Activated CD4-positive, alpha-beta T cell treated with anti-CD3 and anti-CD28 coated beads, Interleukin-10, Interleukin-2, amounts not matched to agents 100 ng/mL and 50 ng/mL, durations not matched to agents 16 hours and 8 hours (primary cell): ENCODE measurements at regions not wholly inside any gene's neighbourhood (a gene's known extent, or its start where the extent isn't known, plus 50 kb on each side); places are given as distances from the start of the nearest gene placed in this dataset.

Experiments
- DNase-seq: peaks from one replicate; pipeline ENCODE4 v3.0.0-alpha.2; 2020

DNA sequence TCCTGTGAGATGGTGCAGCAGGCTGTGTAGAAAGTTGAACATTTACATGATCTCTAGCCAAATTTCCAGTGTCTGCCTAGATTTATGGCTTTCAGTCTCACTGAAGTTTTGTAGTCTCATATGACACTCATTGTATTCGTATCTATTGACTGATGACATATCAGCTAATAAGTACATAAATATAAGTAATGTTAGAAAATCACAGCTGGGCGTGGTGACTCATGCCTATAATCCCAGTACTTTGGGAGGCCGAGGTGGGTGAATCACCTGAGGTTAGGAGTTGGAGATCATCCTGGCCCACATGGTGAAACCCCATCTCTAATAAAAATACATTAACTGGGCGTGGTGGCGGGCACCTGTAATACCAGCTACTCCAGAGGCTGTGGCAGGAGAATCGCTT is 54.7 kb upstream of the HTR2A start:
- no peak for DNase-seq

DNA sequence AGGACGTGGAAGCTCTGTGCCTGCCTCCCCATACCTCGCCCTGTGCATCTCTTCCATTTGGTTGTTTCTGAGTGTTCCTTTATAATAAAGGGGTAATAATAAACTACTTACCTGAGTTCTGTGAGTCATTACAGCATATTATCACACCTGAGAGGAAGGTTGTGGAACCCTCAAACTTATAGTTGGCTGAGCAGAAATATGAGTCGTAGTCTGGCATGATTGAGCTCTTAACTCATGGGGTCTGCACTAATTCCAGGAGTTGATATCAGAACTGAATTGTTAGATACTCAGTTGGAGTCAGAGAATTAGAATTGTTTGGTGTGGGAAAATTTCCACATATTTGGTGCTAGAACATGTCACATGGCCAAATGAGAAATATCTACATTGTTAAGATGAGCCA is 52.4 kb upstream of the HTR2A start:
- DNase-seq = no peak

DNA sequence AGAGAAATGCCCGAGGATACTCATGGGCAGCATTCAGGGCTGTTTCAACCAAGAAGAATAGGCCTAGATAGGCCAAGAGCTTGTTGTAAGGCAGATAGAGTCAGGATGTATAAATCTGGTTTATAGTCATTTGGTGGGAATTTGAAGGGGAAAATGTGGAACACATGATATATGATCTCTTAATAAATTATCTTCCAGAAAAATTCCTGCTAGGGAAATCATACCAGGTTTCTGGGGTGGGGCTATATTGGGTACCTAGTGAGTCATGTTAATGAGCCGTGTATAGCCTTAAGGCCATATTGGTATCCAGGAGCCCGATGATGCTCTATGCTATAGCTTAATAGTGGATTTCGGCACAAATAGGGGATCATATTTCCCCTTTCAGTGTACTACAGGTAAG is 51.5 kb upstream of the HTR2A start:
- DNase-seq = no peak

DNA sequence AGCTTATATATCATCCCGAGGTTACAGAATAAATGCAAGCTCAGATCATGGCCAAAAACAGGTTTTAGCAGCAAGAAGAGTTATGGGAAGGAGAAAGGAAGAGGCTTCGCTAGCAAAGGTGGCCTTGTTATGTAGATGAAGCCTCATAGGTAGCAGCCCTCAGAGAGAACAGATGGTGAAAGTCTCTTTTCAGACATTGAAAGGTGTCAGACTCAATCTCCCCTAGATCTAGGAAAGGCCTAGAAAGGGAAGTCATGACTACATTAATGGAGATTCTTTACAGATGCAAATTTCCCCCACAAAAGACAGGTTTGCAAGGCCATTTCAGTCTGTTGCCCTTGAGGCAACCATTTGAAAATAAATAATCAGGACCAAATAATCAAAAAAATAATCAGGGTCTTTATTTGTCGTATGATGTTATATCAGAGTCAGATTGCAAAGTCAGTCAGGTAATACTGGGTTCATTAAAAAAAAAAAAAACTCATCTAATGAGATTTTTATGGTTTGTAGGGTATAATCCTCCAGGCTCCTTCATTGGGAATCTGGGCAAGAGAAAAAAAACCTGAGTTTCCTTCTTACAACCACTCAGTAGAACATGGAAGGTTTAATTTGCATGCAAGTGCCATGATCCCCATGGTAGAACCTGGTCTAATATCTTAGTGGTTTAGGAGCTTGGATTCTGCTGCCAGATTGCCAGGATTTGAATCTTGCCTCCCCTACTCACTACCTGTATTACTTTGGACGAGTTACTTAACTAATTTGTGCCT is 50.8 kb upstream of the HTR2A start:
- DNase-seq = no peak
